ENCODE measurements at regions not wholly inside any gene's neighbourhood (a gene's known extent, or its start where the extent isn't known, plus 50 kb on each side); places are given as distances from the start of the nearest gene placed in this dataset.
A peak's percentile ranks its signal among the peaks of the same experiment; 100 is the strongest.
"Not testable (repeated sequence)": the region's sequence is repeated elsewhere in the genome, so short reads cannot be mapped to it uniquely, and the experiment has no call there.

DNA sequence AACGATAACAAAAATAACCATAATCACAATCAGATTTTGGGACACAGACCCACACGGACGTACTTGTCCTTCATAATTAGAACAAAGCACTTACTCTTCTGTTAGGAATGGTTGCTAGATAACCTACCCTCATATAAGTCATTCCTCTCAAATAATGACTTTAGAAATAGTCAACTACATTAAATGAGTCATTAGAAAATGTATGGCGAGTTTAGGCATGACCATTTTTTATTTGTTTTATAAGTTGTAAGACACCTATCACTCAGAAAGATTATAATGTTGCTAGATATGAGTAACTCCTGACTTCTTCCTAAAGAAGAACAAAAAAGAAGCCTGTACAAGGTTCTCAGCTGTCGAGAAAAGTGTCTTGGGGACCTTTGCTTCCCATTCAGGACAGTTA lies 1637.5 kb upstream of the PCDH7 start:
- DNase-seq = no peak

DNA sequence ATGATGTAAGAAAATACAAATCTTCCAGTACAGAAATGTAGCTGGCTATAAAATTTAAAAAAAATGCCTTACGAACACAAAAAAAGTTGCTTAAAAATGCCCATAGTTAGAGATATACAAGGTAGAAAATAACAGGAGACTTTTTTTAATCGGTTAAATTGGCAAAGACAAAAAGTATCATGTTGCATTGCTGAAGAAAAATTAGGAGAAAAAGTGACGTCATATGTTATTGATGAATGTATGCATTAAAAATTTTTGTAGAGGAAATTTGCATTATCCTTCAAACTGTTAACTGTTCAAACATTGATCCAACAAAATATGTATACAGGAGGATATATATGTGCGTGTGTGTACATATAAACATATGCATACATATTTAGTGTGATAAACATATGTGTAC lies 1634.4 kb upstream of the PCDH7 start:
- no peak for DNase-seq

DNA sequence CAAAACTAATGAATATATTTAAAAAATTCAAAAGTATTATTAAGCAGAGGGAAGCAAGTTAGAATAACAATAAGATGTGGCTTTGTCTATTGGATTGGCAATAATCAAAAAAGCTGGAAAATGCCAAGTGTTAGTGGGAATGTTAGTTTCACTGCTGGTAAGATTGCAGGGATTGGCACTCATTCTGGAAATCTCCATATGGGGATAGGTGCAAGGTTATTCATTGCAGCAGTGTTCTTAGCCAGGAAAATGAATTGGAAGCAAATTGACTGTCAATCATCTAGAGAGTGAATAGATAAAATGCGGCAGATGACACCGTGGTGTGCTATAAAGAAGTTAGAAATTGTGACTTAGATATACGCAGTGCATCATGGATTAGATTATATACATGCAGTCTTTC lies 1615.5 kb upstream of the PCDH7 start:
- DNase-seq = no peak

DNA sequence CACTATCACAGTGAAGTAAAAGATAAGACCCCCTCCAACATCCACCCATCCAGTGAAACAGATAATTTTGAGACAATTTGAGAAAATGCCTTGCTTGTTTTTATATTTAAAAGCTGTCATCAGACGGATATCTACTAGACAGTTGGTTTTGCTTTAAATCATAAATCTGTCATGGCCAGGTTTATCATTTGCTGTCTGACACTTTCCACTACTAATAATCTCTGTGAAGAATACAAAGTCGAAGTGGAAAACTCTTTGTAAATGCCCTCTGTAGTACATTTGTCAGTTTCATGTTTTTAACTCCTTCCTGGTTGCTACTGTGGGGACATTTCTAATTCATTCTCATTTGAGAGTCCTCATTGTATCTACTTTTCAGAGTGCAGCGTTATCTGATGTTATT lies 1606.2 kb upstream of the PCDH7 start:
- DNase-seq = no peak

DNA sequence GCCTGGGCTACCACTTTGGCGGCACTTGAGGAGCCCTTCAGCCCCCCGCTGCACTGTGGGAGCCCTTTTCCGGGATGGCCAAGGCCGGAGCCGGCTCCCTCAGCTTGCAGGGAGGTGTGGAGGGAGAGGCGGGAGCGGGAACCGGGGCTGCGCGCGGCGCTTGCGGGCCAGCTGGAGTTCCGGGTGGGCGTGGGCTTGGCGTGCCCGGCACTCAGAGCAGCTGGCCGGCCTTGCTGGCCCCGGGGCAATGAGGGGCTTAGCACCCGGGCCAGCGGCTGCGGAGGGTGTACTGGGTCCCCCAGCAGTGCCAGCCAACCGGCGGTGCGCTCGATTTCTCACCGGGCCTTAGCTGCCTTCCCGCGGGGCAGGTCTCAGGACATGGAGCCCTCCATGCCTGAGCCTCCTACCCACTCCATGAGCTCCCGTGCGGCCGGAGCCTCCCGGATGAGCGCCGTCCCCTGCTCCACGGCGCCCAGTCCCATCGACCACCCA lies 1602.9 kb upstream of the PCDH7 start:
- DNase-seq = not testable (repeated sequence)

DNA sequence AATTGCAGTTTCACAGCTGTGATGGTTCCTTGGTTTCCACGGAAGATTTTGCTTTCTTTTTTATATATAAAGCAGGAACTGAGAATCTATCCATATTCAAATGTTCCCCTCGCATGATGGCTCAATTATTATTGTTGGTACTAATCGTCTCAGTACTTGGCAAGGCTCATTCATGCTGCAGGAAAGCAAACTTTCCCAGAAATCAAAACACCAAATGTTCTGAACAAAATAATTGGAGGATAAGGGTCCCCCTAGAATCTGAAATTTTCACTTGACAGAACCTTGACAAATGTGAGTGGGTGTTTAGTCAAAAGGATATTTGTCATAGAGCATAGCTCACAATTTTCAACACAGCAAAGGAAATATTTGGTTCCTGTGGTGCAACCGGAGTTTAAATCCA lies 1598.6 kb upstream of the PCDH7 start:
- DNase-seq = no peak

DNA sequence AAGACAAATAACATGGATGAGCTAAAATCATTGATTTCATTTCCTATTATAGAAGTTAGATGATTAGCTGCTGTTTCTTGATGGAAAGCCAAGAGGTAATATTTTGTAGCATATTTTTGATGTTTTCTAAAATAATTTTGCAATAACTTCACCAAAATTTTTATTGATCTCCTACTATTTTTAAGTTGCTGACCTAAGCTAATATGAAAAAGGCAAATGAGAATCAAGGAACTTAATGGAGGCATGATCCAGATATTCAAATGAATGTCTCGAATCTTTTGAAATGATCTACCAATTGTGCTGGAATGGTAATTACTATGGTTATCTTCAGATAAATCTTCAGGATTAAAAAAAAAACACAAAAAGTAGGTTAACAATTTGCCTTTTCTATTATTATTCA lies 1591.4 kb upstream of the PCDH7 start:
- DNase-seq = no peak

DNA sequence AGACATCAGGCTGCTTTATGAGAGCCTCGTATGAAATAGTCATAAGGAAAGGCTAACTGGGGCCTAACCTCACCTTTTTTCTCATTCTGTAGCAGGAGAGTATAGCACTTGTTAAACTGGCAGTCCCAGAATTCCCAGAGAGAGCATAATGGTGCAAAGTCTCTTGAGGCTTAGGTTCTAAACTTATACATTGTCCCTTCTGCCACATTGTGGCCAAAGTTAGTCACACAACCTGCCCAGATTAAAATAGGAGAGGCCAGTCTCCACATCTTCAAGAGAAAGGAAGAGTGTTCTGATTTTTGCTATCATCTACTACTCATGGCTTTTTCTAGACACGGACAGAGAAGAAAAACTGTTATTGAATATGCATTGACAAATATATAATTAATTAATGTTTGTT lies 1588.9 kb upstream of the PCDH7 start:
- no peak for DNase-seq

DNA sequence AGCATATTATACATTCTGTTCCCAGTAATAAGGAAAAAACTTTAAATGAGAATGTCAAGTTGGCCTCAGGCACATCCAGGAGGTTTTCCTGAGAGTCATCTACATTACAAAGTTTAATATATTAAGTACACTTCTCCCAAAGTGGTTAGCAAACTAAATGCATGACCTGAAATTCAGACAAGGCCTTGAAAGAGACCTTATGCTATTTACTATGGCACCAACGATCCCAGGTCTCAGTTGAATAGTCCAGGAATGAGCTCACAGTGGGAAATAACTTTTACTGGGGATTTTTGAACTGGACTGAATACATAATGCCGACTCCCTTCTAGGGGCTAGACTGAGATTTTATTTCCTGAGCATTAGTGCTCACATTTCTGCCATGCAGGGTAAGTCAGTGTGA lies 1577.5 kb upstream of the PCDH7 start:
- no peak for DNase-seq

DNA sequence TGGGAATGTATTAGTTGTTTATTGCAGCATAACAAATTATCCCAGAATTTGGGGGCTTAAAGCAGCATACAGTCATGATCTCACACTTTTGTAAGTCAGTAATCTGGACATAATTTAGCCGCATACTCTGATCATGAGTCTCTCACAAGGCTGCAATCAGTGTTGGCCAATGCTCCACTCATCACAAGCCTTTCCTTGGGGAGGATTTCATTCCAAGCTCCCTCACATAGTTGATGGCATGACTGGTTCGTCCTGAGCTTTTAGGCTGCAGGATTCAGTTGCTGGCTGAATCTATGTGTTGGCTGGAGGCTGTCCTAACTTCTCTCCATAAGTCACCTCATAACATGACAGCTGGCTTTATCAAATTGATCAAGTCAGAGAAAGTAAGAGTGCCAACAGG lies 1568.6 kb upstream of the PCDH7 start:
- DNase-seq = no peak

DNA sequence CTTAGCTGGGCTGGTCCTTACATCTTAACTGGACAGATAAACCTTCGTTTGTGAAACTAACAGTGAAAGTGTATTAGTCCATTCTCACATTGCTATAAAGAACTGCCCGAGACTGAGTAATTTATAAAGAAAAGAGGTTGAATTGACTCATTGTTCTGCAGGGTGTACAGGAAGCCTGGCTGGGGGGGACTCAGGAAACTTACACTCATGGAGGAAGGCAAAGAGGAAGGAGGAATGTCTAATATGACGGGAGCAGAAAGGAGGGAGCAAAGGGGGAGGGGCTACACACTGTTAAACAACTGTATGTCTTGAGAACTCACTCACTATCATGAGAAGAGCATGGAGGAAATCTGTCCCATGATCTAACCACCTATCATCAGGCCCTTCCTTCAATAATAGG lies 1566.5 kb upstream of the PCDH7 start:
- no peak for DNase-seq

DNA sequence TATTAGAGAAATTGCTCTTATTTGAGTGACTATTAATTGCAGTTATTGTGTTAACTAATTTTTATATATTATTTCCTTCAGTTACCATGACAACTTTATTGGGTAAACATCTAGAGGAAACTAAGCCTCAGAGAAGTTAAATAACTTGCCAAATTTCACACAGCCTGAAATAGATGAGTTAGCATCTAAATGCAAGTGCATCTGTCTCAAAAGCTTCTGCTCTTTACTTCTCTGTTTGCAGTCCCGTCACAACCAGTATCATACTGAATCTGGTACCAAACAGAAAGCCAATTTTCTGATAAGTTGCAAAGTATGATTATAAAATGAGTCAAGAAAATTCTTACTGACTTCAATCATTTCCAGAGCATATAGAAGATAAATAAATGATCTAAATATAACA lies 1544.9 kb upstream of the PCDH7 start:
- DNase-seq = no peak

DNA sequence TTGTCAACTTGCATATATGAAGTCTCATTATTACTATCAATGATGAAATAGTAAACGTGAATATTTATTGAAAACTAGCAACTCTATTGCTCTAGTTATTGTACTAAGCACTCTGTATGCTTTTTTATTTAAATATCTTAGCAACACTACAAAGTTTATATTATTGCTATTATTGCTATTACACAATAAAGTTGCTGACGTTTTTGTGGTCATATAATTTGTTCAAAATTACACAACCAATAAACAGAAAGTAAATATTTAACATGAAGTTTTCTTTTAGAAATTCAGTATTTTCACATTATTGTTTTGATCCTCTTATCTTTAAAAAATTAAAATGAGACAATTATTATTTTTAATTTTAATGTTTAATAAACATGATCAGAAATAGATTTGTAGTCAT lies 1521.1 kb upstream of the PCDH7 start:
- no peak for DNase-seq

DNA sequence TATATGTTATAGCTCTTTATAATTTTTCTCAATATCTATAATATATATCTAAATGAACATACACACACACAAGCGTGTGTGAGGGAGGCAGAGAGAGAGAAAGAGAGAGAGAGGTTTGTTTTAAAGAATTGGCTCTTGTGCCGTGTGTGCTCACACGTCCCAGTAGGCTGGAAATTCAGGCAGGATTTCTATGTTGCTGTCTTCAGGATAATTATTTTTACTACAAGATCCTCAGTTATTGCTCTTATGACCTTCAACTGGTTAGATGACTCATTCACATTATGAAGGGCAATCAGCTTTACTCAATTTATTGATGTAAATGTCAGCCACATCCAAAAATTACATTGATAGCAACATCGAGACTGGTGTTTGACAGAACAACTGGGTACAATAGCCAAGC lies 1520.7 kb upstream of the PCDH7 start:
- DNase-seq = no peak

DNA sequence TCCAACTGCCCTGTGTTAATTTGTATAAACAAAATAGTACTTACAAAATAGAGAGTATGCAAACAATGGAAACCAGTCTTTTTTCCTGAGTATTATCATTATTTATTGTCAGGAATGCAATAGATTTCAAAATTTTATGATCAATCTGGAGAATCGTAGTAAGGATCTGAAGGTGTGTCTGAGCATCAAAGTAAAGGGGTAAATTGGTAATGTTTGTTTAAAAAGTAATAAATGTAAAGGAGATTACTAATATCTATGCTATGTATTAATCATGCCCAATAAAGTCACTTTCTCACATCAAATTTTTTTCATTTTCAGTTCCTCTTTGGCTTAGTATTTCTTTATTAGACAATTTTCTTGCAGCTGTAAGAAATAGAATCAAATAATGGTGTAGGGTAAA lies 1507.1 kb upstream of the PCDH7 start:
- no peak for DNase-seq

DNA sequence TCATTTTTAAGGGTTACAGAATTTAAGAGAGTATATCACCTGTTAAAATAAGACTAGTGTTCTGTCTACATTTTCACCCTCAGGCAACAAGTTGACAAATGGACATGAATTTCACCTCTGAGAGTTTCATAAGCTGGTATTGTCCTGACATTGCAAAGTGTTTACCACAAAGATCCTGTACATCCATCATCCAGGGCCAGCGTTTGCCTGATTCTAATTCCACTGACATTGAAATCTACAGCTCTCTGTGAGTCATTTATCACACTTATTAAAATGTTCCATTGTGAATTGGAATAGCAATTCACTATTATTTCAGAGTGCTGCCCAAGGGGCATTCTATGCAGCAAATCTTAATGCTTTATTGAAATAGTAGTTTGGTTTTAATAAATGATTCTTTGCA lies 1499.4 kb upstream of the PCDH7 start:
- DNase-seq = no peak

DNA sequence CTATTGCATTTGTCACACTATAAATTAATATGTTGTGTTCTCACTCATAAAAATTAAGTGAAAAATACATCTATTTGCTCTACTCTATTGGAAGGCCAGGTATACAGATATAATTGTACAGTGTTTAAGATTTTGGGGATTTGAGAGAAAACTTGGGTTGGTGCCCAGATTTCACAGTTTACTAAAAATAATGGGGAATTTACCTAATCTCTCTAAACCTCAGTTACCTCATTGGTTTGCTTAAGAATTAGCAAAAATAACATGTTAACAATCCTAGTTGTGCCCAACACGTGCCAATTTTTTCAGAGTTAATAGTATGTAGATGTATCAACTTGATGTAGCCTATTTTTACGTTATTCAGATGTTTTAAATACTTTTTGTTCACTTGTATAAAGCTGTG lies 1495.3 kb upstream of the PCDH7 start:
- DNase-seq = no peak

DNA sequence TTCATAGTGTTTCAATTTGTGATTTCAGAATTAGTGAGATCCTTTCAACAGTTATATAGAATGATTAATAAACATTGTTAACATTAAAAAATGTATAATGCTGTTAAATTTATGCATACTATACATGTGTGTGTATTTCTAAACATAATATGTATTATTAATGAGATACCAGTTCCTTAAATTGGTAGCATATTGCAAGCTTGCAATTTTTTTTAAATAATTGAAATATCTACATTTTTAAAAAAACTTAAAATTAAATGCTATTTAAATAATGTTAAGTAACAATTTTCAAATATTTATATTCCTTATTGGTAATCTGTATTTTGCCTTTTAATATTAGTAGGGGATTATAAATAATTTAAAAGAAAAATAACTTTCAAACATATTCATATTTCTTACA lies 1479.5 kb upstream of the PCDH7 start:
- no peak for DNase-seq

DNA sequence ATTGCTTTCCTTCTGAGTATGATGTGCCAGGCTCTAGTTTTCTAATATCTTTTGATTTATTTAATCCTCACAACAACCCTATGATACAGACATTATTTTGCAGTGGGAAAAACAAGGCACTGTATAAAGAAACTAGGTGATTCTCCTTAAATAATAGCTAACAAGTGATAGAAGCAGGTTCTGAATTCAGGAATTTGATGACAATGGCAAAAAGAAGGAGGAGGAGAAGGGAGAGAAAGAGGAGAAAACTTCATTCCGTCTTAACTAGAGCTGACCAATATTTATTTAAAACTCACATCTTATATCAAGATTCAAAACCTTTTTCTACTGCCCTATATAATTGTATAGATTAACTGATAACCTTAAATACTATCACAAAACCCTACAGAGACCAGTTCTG lies 1477.1 kb upstream of the PCDH7 start:
- DNase-seq = no peak

DNA sequence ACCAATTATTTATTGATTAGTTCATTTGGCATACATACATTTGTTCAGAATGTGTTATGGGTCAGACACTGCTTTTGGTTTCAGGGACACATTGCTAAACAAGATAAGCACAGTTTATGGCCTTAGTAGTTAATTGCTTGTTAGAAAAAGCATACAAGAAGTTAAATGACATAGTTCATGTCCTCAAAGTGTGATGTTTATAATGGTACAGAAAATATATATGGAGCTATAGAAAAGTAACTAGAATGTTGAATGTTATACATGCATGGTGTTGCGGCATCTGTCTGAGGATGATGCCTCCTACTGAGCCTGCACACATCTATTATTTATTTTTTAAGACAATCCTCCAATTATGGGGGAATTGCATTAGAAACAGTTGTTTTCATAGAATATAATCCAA lies 1476.3 kb upstream of the PCDH7 start:
- peak; percentile 30 to 42 for DNase-seq

DNA sequence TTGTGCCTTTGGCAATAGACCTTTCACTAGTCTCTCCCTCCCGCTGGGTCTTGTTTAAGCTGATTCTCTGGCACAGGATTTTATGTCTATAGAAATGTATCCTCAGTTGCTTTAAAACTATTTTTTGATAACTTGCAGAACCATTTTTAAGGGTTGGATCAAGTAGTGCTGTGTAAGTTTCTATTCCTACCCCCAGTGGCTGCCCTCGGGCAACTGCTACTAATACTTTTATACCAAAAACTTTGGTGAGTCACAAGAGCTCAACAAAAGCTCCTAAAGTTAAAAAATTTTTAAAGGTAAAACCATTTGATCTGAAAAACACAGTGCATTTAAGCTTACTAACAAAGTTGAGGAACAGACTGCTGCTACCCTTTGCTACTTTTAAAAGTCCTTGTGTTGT lies 1460.6 kb upstream of the PCDH7 start:
- no peak for DNase-seq

DNA sequence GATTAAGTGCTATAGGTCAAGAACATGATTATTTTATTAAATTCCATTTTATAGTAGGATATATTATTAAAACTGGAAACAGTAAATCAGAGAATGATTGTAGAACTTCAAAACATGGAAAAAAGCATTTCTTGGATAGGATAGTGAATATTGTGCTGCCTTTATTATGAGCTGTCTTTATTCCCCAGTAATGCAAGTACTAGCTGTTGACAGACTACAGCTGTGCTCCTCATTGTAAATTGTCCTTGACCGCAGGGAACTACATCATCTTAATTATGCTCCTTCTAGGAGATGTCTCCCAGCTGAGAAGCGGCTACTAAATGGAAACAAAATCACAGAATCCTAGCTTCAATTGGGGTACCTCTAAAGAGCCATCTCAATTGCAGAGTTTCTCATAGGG lies 1457.2 kb upstream of the PCDH7 start:
- DNase-seq = peak; percentile 75 to 76

DNA sequence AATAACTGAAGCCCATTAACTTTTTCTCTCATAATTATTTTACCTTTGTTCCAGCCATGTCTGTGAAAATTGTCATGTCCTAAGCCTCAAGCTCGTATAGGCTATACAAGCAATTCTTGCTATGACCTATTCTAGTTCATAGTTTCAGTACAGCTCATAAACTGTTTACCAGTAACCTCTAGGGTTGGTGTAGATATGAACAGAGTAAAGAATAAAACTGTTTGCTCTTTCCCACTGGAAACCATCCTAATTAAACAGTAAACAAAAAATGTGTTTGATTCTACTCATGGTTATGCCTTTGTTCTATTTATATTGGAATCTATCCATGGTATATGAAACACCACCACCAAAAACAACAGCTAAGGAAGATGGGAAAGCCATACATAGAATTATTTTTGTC lies 1444.0 kb upstream of the PCDH7 start:
- no peak for DNase-seq

DNA sequence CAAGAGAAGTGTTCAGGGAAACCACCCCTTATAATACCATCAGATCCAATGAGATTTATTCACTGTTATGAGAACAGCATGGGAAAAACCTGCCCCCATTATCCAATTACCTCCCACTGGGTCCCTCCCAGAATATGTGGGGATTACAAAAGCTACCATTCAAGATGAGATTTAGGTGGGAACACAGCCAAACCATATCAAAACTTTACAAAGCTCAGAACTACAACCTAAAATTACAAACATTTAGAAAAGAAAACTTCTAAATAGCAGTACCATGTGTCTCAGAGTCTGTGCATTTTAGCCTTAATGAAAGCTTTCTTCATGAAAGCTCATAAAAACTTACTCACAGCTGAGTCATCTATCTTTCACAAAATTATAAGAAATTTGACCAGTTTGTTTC lies 1442.8 kb upstream of the PCDH7 start:
- no peak for DNase-seq

DNA sequence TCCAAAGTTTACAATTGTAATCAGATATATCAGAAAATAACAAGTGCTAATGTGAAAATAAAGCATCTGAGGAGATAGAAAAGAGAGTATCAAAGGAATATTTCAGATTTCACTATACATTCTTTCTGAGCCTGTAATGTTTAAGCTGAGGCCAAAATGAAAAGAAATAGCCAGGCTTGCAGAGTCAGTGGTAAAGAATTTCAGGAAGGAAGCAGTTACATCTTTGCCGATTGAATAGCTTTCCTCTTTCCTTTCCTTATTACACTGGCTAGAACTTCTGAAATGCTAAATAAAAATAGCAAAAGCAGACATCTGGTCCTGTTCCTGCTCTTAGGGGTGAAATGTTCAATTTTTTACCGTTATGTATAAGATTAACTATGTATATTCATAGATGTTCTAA lies 1441.6 kb upstream of the PCDH7 start:
- no peak for DNase-seq

All from right lung (tissue), 2 donors.